ENCODE measurements at regions not wholly inside any gene's neighbourhood (a gene's known extent, or its start where the extent isn't known, plus 50 kb on each side); places are given as distances from the start of the nearest gene placed in this dataset.

DNA sequence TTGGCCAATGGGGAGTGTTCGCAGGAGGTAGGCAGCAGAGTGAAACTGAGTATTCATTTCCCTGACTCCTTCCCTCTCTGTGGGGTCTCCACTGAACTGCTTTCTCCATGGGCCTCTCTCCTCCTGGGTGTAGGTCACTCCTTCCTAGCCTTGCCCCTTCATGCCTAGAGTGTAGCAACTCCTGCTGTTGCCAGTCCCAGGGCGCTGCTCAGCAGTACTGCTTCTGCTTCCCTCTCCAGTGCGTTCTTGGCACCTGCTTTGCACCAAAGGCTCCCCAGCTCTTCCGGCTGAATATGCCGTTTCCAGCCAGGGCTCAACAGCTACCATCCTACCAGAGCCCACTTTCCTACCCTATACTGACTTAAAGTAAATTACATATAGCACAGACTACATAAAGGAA, 92.2 kb downstream of the MAF start:
- H3K27me3 Mint-ChIP-seq (ENCODE audit: insufficient read depth, low read depth, poor library complexity): no peaks in the 10 kb centered on the region
- Histone ChIP-seq H3K27ac (ENCODE audit: low read depth) (no peak overlapping the region), H4K20me1 (replicated peaks; ENCODE audit: insufficient read depth) (no peaks in the 10 kb centered on the region), H3K79me2 (replicated peaks; ENCODE audit: insufficient read depth) (no peaks in the 10 kb centered on the region), H2AFZ (no peak overlapping the region), H3F3A (replicated peaks; ENCODE audit: low read depth) (no peaks in the 10 kb centered on the region), H3K27me3 (ENCODE audit: insufficient read depth) (no peaks in the 10 kb centered on the region), H3K36me3 (ENCODE audit: insufficient read depth) (no peaks in the 10 kb centered on the region), H3K4me1 (ENCODE audit: insufficient read depth) (no peaks in the 10 kb centered on the region), H3K4me3 (no peak overlapping the region), H3K9me2 (ENCODE audit: insufficient read depth) (0 out of 2 replicates have a peak, but pooled peaks cover 5% of the 10 kb centered on the region), H3K4me2 (no peak overlapping the region)
- no peaks in the 10 kb centered on the region for H3K9me3 Mint-ChIP-seq
- no peak for DNase-seq (ENCODE audit: low spot score)
- no peak for TF ChIP-seq ZNF462 (CRISPR knock-in tag; IDR thresholded peaks at IDR 0.05)
- TF ChIP-seq ZNF114 (CRISPR knock-in tag; IDR thresholded peaks at IDR 0.05): no peak
- TF ChIP-seq STAT1 (IDR thresholded peaks at IDR 0.05; ENCODE audit: unreplicated experiment): no peak
- no peak for TF ChIP-seq ETS1 (IDR thresholded peaks at IDR 0.05)
- no peak for TF ChIP-seq JUNB (IDR thresholded peaks at IDR 0.05; ENCODE audit: unreplicated experiment)
- no peak for TF ChIP-seq POLR2AphosphoS5 (IDR thresholded peaks at IDR 0.05; ENCODE audit: low read depth)
- TF ChIP-seq CREB1 (CRISPR knock-in tag; IDR thresholded peaks at IDR 0.05; ENCODE audit: low read depth): no peak
- TF ChIP-seq, protein P1, sequence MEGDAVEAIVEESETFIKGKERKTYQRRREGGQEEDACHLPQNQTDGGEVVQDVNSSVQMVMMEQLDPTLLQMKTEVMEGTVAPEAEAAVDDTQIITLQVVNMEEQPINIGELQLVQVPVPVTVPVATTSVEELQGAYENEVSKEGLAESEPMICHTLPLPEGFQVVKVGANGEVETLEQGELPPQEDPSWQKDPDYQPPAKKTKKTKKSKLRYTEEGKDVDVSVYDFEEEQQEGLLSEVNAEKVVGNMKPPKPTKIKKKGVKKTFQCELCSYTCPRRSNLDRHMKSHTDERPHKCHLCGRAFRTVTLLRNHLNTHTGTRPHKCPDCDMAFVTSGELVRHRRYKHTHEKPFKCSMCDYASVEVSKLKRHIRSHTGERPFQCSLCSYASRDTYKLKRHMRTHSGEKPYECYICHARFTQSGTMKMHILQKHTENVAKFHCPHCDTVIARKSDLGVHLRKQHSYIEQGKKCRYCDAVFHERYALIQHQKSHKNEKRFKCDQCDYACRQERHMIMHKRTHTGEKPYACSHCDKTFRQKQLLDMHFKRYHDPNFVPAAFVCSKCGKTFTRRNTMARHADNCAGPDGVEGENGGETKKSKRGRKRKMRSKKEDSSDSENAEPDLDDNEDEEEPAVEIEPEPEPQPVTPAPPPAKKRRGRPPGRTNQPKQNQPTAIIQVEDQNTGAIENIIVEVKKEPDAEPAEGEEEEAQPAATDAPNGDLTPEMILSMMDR (conservative IDR thresholded peaks at IDR 0.05; ENCODE audit: low read depth in 2 of 2): no peak
- TF ChIP-seq ZNF331 (CRISPR knock-in tag; IDR thresholded peaks at IDR 0.05; ENCODE audit: low read depth): no peak
- TF ChIP-seq, protein P2, sequence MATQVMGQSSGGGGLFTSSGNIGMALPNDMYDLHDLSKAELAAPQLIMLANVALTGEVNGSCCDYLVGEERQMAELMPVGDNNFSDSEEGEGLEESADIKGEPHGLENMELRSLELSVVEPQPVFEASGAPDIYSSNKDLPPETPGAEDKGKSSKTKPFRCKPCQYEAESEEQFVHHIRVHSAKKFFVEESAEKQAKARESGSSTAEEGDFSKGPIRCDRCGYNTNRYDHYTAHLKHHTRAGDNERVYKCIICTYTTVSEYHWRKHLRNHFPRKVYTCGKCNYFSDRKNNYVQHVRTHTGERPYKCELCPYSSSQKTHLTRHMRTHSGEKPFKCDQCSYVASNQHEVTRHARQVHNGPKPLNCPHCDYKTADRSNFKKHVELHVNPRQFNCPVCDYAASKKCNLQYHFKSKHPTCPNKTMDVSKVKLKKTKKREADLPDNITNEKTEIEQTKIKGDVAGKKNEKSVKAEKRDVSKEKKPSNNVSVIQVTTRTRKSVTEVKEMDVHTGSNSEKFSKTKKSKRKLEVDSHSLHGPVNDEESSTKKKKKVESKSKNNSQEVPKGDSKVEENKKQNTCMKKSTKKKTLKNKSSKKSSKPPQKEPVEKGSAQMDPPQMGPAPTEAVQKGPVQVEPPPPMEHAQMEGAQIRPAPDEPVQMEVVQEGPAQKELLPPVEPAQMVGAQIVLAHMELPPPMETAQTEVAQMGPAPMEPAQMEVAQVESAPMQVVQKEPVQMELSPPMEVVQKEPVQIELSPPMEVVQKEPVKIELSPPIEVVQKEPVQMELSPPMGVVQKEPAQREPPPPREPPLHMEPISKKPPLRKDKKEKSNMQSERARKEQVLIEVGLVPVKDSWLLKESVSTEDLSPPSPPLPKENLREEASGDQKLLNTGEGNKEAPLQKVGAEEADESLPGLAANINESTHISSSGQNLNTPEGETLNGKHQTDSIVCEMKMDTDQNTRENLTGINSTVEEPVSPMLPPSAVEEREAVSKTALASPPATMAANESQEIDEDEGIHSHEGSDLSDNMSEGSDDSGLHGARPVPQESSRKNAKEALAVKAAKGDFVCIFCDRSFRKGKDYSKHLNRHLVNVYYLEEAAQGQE (IDR thresholded peaks at IDR 0.05; ENCODE audit: unreplicated experiment): no peak
- TF ChIP-seq NANOG (IDR thresholded peaks at IDR 0.05; ENCODE audit: borderline replicate concordance): no peak
- TF ChIP-seq EZH2 (IDR thresholded peaks at IDR 0.05; ENCODE audit: low read depth, unreplicated experiment): no peak
- TF ChIP-seq EZH2phosphoT487 (IDR thresholded peaks at IDR 0.05; ENCODE audit: unreplicated experiment): no peak
- no peak overlapping the region for H3K4me3 Mint-ChIP-seq
- H3K27ac Mint-ChIP-seq: no peak overlapping the region
- no peaks in the 10 kb centered on the region; the same call in 2 of the 3 replicates for H3K4me1 Mint-ChIP-seq
- ATAC-seq: no peak
- no peaks in the 10 kb centered on the region for H3K36me3 Mint-ChIP-seq (ENCODE audit: low read depth)
